ENCODE measurements at regions not wholly inside any gene's neighbourhood (a gene's known extent, or its start where the extent isn't known, plus 50 kb on each side); places are given as distances from the start of the nearest gene placed in this dataset.

DNA sequence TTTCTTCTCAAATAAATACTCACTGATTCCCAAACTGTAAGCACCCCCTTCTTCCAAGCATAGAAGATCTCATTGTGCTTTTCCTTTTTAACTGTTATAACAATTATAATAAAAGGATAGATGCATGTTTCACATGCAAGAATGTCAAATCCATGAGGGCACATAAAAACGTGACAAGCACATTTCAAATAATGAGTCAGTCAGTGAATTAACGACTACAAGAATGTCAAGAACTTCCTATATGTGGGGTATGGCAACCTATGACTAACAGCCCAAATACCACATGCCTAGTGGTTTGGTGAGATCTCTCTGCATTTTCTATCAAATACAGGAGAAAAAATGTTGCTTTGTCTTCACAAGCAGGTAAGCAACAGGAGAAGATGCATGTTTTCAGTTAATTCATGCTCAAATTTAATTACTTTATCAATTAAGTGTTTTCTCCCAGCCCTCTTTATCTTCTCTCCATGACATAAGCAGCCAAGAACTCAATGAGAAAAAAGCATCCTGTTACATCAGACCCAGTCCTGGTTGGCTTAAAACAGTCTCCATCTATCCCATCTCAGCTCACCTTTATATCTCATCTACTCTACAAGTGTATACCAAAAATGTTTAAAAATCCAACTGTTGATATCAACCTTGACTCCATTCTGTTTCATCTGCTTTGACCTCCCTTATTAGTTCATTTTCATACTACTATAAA lies 181.5 kb upstream of the LMCD1 start:
- TF ChIP-seq CTCF (IDR thresholded peaks at IDR 0.05) (no peak), POLR2AphosphoS5 (IDR thresholded peaks at IDR 0.05; ENCODE audit: low read depth, low read length) (no peak)
- TF ChIP-seq, protein P1, sequence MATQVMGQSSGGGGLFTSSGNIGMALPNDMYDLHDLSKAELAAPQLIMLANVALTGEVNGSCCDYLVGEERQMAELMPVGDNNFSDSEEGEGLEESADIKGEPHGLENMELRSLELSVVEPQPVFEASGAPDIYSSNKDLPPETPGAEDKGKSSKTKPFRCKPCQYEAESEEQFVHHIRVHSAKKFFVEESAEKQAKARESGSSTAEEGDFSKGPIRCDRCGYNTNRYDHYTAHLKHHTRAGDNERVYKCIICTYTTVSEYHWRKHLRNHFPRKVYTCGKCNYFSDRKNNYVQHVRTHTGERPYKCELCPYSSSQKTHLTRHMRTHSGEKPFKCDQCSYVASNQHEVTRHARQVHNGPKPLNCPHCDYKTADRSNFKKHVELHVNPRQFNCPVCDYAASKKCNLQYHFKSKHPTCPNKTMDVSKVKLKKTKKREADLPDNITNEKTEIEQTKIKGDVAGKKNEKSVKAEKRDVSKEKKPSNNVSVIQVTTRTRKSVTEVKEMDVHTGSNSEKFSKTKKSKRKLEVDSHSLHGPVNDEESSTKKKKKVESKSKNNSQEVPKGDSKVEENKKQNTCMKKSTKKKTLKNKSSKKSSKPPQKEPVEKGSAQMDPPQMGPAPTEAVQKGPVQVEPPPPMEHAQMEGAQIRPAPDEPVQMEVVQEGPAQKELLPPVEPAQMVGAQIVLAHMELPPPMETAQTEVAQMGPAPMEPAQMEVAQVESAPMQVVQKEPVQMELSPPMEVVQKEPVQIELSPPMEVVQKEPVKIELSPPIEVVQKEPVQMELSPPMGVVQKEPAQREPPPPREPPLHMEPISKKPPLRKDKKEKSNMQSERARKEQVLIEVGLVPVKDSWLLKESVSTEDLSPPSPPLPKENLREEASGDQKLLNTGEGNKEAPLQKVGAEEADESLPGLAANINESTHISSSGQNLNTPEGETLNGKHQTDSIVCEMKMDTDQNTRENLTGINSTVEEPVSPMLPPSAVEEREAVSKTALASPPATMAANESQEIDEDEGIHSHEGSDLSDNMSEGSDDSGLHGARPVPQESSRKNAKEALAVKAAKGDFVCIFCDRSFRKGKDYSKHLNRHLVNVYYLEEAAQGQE (IDR thresholded peaks at IDR 0.05; ENCODE audit: insufficient read depth in 1 of 2, low read depth in 2 of 2, low read length in 1 of 2) = no peak
